ENCODE measurements at regions not wholly inside any gene's neighbourhood (a gene's known extent, or its start where the extent isn't known, plus 50 kb on each side); places are given as distances from the start of the nearest gene placed in this dataset.

DNA sequence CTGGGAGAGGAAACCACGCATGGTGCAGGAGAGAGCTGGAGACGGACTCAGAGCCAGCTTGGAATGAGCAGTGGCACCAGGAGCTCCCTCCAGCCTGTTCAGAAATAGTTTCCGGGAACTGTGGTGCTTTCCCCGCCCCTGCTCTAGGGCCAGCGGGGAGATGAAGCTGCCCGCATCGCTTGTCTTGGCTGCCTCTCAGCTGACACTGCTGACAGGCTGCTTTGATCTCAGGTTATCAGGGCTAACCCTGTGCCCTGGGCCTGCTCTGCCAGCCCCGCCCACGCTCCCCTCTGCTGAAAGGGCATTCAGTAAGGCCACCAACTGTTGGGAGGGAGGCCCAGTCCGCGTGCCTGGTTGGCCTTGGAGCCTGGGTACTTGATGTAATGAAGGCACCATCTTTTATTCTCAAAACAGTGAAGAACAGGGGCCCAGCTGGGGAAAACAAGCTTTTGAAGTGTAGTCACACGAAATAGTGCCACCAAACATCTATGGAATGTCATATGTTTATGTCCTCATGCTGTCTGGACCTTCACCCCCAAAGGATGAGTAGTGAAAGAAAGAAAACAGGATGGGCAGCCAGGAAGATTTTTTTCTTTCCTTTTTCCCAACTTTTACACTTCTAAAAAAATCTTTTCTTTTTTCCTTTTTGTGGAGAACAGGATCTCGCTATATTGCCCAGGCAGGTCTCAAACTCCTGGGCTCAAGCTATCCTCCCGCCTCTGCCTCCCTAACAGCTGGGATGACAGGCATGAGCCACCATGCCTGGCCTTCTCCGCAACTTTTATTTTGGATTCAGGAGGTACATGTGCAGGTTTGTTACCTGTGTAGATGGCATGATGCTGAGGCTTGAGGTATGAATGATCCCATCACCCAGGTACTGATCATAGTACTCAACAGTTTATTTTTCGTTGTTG, 115.9 kb upstream of the TBX3 start:
- TF ChIP-seq SUZ12 (IDR thresholded peaks at IDR 0.05; ENCODE audit: extremely low read depth, insufficient read depth, insufficient read length) (no peak), ZNF274 (IDR thresholded peaks at IDR 0.05; ENCODE audit: low read depth, low read length) (no peak), YY1 (IDR thresholded peaks at IDR 0.05; ENCODE audit: insufficient read depth, insufficient read length) (no peak)

Measured in NT2/D1 (cell line).